ENCODE measurements at regions not wholly inside any gene's neighbourhood (a gene's known extent, or its start where the extent isn't known, plus 50 kb on each side); places are given as distances from the start of the nearest gene placed in this dataset.

DNA sequence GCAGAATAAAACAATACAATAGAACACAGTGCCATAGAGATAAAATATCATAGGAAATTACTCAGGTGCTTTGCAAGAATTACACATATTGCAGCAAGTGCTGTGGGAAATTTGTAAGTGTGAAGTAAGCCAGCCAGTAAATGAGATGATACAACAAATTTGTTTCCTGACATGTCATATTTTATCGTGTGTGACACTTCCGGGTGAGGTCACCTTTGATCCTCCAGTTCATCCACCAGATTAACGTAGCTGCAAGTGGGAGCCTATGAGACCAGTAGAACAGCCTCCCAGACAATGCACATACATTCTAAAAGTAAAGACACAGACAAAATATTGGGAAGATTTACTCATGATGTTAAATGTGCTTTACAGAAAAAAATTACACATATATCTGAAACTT lies 72.2 kb downstream of the PRDM9 start:
- no peak for DNase-seq (ENCODE audit: low read depth)

DNA sequence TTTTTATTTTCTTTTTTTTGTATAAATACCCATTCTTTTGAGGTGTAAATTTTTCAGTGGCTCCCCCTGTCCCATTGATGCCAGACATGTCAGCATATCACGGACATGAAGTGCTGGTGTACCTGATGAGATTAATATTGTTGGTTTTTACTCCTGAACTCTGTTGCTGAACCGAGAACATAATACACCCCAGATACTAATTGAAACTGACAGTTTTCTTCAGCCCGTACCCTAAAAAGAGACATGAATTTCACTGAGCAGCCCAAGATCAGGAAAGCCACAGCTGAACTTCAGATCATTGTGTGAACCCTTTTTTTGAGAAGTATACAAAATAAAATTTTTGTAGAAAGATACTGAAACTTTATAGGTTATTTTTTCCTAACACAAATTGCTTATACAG lies 75.7 kb downstream of the PRDM9 start:
- no peak for DNase-seq (ENCODE audit: low read depth)

DNA sequence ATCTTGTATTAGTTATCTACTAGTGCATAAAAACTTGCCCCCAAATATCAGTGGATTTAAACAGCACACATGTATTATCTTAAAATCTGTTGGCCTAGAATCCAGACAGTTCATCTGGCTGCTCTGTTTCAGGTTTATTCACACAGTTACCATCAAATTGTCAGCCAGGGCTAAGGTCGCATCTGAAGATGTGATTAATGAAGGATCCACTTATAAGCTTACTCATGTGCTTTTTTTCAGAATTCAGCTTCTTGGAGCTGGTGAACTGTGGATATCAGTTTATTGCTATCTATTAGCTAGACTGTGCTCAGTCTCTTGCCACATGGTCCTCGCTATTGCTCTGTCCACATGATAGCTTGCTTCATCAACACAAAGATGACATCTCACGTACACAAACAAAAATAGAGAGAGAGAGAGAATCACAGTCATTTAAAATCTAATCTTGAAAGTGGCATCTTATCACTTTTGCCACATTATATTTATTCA lies 81.5 kb downstream of the PRDM9 start:
- DNase-seq (ENCODE audit: low read depth) = no peak

DNA sequence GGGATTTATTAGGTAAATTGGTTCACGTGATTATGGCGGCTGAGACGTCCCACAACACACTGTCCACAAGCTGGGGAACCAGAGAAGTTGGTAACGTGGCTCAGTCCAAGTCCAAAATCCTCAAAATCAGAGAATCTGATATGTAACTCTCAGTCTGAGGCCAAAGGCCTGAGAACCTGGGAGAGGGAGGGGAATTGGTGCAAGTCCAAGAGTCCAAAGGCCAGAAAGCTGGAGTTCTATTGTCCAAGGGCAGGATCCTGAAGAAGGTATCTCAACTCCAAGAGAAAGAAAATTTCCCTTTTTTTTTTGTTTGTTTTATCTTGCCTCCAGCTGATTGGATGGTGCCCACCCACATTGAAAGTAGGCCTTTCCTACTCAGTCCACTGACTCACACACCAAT lies 83.8 kb downstream of the PRDM9 start:
- DNase-seq (ENCODE audit: low read depth) = no peak

DNA sequence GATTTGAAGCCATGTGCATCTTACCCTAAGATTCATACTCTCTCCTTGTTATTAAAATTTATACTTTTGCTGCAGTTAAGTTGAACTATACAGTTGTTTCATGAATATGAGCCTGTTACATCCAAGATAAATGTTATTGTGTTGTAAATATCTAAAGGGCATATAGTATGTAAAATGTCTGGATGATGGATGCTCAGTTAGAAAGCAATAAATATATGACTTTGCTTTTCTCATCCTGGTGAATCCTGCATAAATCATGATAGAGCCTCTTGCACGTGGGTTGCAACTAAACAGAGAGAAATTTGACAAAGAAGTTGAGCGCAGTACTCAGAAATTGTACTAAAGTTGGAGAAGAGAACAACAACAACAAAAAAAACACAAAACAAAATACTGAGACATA lies 99.5 kb downstream of the PRDM9 start:
- DNase-seq (ENCODE audit: low read depth) = no peak

DNA sequence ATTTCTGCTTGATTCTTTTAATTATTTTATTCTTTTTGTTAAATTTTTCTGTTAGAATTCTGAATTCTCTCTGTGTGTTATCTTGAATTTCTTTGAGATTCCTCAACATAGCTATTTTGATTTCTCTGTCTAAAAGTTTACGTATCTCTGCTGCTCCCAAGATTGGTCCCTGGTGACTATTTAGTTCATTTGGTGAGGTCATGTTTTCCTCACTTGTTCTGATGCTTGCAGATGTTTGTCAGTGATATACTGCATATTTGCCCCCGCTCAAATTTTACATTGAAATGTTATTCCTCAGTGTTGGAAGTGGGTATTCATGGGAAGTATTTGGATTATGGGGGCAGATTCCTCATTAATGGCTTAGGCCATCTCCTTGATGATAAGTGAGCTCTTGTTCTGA lies 105.3 kb downstream of the PRDM9 start:
- no peak for DNase-seq (ENCODE audit: low read depth)

DNA sequence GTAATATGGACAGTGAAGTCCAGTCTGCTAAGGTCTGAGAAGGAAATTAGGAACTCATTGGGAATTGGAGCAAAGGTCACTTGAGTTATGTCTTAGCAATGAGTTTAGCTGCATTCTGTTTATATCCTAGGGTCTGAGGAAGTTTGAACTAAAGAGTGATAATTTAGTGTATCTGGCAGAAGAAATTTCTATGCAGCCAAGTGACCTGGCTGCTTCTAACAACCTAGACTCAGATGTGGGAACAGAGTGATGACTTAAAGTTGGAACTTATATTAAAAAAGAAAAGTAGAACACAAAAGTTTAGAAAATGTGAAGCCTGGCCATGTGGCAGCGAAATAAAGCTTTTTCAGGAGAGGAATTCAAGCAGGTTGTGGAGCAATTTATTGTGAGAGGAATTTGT lies 106.2 kb downstream of the PRDM9 start:
- no peak for DNase-seq (ENCODE audit: low read depth)

DNA sequence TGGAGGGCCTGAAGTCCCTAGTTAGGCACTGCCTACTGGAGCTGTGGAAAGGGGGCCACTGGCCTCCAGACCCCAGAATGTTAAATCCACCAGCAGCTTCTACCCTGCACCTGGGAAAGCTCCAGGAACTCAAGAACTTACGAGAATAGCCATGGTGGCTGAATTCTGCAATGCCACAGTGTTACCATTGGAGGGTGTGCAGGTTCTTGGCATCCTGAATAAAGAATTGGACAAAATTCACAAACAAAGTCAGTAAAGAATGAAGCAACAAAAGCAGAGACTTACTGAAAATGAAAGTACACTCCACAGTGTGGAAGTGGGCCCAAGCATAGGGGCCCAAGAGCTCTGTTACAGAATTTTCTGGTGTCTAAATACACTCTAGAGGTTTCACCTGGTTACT lies 107.0 kb downstream of the PRDM9 start:
- DNase-seq (ENCODE audit: low read depth) = no peak

DNA sequence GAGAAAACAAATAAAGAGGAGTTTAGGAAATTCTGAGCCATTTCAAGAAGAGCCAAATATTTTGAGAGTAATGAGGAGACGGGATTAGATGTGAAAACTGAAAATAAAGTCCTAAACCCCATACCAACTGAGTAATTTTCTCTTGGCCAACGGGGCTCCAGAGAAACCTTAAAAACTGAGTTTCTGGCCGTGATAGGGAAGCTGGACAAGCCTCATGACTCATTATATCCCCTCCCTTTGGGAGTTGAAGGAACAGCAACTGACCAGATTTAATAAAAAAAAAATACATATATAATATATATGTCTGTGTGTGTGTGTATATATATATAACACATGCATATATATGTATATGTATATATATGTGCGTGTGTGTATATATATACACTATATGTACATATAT lies 119.6 kb downstream of the PRDM9 start:
- DNase-seq (ENCODE audit: low read depth) = no peak

DNA sequence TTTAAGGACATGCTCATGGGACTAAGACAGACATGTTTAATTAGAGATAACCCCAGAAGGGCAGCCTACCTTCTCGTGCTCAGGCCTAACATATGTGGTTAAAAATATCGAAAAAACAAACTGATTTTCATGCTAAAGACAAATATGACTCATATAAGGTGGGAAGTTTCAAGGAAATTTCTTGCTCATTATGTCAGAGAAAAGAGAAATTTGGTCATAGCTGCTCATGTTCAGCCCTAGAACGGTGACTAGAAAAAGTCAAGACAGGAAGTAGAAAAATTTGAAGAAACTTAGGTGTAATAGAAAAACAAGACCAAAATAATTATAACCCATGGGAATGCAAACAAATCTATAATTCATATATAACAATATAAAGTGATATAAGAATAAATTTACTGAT lies 120.6 kb downstream of the PRDM9 start:
- DNase-seq (ENCODE audit: low read depth) = no peak

DNA sequence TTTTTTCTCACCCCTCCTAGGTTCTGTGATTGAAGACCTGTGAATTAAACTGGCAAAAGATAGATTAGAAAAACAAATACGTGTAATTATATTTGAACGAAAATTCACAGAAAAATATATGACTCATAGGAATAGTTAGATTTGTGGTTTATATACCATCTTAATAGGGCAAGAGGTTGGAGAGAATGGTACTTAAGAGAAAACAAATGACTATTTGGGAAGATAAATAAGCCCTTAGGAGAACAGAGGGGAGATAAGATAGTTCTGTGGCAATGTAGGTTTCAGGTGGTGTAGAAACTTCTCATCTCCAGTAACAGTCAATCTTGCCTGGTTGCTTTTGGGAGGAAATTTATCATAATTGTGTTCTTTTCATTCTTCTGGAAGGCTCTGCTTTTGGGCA lies 122.0 kb downstream of the PRDM9 start:
- no peak for DNase-seq (ENCODE audit: low read depth)

DNA sequence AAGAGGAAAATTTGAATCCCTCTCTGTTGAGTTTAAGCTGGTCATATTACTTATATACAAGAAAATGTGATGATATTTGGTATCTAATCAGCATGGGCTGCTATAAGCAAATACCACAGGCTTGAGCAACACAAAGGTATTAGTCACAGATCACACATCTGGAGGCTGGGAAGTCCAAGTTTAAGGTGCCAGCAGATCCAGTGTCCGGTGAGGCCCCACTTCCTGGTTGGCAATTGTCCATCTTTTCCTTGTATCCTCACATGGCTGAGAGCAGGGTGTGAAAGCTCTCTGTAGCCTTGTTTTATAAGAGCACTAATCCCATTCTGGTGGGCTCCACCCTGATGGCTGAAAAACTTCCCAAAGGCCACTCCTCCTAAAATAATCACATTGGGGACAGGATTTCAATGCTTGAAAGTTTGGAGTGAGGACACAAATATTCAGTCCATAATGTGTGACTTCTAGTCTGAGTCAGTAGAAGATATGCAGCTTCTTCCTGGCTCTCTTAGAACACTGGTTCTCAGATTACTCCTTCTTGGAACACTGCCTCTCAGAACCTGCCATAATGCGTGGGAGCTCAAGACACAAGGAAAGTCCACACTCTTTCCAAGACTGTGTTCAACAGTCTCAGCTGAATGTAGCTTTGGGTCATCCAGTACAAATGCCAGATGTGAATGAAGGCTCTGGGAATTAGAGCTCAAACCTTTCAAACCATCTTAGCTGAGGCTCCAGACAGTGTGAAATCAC lies 124.1 kb downstream of the PRDM9 start:
- no peak for DNase-seq (ENCODE audit: low read depth)

DNA sequence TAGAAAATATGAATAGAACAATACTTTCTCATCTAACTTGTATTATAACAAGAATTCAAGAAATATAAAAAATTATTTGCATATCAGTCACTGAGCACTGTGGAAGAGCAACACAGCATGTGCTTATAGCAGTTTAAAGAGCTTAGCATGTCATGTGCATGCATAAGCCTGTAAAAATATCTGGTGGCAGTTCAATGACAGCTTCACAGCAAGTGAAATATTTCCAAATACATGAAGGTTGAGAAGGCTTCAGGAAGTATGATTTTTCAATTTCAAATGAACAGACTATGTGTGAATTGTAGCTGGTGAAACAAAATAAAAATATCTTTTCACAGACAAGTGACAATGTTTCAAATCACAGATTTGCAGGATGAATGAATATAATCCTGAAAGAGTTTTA lies 128.5 kb downstream of the PRDM9 start:
- no peak for DNase-seq (ENCODE audit: low read depth)

DNA sequence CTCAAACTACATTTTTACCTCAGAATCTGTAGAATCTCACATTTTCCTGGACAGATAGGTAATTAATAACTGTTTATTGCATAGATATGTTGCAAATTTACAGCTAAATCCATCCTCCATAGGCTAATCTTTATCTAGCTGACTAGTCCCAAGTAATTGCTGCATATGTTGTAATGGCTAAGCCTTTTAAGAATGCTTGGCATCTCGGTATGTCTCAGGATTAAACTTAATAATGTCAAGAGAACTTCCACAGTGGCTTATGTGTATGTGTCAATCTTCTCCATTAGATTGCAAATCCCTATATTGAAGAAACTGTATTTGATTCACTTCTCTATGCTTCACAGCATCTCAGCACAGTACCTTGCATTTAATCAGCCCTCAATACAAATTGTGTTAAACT lies 131.9 kb downstream of the PRDM9 start:
- DNase-seq (ENCODE audit: low read depth) = no peak

DNA sequence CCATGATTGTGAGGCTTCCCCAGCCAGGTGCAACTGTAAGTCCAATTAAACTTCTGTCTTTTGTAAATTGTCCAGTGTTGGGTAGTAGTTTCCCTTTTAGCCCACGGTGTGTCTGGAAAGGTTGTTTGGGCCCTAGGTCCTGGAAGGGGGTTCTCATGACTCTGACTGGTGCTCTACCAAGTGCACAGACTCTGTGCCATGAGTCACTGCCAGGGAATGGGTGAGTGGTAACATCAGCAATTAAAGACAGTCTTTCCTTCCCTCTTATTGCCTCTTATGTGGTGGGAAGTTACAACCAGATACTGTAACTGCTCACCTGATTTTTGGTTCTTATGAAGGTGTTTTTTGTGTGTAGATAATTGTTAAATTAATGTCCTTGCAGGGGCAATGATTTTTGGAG lies 141.2 kb downstream of the PRDM9 start:
- no peak for DNase-seq (ENCODE audit: low read depth)

DNA sequence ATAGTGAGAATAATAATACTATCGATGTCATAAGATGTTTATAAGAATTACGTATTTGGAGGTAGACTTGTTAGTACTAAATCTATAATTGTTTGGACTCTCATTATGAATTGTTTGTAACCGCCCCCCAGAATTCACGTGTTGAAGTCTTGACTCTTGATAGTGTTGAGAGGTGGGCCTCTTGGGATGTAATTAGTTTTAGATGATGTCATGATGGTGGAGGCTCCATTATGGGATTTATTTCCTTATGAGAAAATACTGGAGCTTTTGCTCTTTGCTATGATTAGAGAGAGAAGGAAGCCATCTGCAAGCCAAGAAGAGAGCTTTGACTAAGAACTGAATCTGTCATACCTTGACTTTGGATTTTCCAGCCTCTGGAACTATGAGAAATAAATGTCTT lies 142.2 kb downstream of the PRDM9 start:
- no peak for DNase-seq (ENCODE audit: low read depth)

DNA sequence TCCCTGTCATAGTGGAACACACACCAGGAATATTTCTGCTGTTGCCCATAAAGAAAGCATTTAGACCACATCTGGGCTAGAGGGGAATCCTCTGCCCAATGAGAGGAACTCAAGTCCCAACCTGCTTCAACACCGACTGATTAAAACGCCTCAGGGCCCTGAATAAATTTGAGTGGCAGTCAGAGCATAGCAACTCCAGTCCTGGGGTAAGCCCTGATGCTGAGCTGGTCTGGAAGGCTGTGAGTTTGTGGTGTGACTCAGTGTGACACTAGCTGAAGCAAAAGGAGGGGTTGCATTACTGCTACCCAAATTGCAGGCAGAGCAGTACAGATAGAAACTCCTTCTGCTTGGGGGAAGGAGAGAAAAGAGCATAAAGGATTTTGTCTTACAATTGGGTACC lies 148.3 kb downstream of the PRDM9 start:
- no peak for DNase-seq (ENCODE audit: low read depth)

DNA sequence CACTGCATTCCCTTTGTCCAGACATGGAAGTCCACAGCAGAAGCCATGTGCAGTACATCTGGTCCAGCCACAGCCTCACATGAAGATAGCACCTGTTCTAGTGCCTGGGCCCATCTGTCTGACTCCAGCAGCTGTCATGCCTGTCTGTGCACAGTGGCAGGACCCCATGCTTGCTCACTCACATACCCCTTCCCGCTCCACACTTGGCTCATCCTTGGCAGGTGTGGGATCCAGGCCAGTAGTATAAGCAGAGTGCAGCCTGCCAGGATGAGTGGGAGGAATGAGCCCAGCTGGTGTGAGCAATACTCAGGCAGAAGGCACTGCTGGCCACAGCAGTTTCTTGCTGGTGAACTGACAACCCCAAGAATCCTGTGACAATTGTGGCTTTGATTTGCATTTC lies 168.0 kb downstream of the PRDM9 start:
- no peak for DNase-seq (ENCODE audit: low read depth)

DNA sequence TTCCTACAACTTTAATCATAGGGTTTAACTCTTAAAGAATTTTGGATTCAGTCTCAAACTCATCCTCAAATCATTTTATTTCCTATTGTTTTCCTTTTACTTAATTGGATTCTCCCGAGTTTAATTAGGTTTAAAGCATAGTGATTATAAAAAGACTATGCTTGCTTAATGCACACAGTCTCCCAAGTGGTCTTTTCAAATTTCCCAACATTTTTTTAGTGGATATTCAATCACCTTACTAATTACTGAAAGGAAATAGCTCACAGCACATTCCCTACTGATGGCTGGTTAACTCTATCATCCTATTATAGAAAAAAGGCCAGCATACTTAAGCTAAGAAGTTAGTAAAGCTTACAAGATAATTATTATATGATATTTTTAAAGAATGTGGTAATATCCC lies 170.6 kb downstream of the PRDM9 start:
- DNase-seq (ENCODE audit: low read depth) = no peak

DNA sequence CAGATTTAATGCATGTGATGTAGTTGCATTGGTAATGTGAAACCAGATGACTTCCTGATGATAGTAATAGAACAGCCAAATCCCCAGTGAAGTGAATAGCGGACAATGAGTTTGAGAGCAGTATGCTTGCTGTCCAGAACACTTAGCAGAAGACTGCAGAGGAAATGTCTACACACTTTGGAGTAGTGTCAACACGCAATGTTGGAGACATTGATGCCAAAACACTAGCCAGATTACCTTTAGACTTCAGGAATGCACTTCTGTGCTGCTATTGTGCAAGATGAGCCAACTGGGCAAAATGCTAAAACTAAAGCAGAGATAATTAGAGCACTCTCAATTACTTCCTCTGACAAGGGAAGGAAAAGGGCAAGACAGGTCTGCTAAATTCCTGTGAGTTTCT lies 176.7 kb downstream of the PRDM9 start:
- no peak for DNase-seq (ENCODE audit: low read depth)

DNA sequence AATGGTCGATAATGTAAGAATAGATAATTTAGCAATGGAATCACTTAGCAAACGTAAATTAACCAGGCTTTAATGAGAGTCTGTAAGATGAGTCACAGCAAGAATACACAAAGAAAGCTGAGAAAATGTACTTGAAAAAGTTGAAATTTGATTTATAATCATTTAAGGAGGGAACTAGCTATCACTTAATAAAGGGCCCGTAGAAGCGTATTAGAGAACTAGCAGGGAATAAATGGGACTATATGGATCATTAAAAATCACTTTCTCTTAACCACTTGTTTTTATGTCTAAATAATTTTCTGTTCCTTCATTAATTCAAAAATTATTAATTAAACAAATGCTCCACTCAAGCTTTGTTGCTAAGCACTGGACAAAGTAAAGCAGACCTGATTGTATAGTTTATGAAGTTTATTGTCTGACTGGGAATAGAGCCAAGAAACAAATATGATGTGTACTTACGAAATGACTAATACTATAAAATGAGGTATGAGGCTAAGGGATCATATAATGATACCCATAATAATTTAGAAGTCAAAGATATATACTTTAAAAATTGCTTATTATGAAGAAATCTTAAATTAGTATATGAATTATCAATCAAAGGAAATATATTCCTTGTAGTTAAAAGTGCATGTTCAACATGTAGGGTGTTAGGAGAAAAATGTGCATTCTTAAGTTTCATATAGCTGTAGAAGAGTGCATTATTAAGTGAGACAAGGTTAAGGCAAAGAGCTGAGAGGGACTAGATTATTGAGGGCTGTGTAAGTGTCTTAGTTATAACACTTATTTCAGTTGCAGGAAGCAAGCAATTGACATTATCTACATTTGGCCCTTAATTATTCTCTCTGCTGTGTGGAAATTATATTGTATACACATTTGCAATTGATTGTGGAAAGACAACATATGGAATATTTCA lies 196.8 kb downstream of the PRDM9 start:
- DNase-seq (ENCODE audit: low read depth) = no peak

DNA sequence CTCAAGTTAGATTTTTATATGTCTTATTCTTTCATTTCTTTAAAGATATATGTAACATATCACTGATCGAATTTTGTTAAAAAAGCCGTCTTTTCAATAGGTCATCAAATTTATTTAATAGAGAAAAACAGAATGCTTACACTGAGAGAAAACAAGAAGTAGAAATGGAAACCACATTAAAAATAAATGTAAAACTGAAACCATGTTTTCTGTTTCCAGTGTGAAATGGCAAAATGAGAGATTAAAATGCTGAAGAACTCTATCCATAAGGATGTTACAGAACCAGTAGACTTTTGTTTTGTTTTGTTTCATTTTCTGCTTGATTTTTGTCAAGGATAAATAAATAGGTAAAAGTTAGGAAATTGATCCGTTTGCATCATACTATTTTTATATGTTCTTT lies 210.1 kb downstream of the PRDM9 start:
- no peak for DNase-seq (ENCODE audit: low read depth)

DNA sequence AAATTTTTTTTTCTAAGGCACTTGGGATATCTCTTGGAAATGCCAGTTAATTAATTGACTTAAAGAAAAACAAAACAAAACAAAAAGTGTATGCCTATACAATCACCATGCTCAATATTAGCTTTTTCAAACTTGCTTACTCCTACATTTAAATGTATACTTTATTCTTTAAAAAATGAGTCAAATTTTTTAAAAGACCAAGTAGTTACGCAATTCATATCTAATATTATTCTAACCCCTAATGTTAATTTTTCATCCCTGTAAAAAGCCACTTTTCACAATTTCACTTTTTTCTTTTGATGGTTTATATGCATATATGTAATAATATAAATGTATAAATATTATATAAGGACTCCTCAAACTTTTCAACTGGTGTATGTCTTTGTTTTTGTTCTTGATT lies 211.2 kb downstream of the PRDM9 start:
- no peak for DNase-seq (ENCODE audit: low read depth)

DNA sequence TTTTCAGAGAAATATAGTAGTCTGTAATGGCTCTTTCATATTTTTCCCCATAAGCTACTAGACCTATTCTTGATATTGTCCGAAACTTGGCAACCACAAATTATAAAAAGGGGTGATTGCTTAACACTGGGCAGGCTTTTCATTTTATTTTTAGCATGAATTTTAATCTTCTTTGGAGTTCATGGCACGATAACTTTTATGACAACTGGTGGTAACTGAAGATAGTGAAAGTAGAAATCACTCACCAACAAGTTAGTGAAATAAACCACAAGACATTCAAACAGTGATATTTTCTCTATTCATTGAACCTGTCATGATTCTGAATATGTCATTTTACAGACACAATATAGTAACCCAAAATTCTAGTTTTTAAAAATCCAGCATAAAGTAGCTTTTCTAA lies 213.9 kb downstream of the PRDM9 start:
- DNase-seq (ENCODE audit: low read depth) = no peak
